SK-N-SH (cell line): ENCODE measurements at regions not wholly inside any gene's neighbourhood (a gene's known extent, or its start where the extent isn't known, plus 50 kb on each side); places are given as distances from the start of the nearest gene placed in this dataset.

Experiments used
- CTCF ChIA-PET: fragments of 300-600, 350-600 bp; formaldehyde crosslinking; extraction: SDS; loops from one replicate; lab custom pipeline; 2021; lab: Yijun Ruan, JAX
- POLR2A ChIA-PET: fragments of 350-600 bp; sonication (Branson Sonifier 250); formaldehyde crosslinking; extraction: SDS; loops from one replicate; lab custom pipeline; 2020; ENCODE audit warnings: antibody characterized with exemption, inconsistent platforms; lab: Yijun Ruan, JAX
- DNase-seq: peaks from one replicate; pipeline ENCODE4 v3.0.0; 2012
- H2AFZ ChIP-seq: fragments of 200-600 bp; sonication (generic); 2 replicates; pipeline ENCODE4 v1.8.1; 2016; ENCODE audit warnings: antibody characterized with exemption, mild to moderate bottlenecking, low read depth
- H3F3A ChIP-seq: fragments of 200-600 bp; sonication (generic); replicated peaks from 2 replicates; pipeline ENCODE3; 2016; ENCODE audit warnings: antibody characterized with exemption, mild to moderate bottlenecking; ENCODE audit not compliant: insufficient read depth
- H3K27ac ChIP-seq, 2 experiments: fragments of 200-500 bp in 1 of 2; fragments of 200-600 bp in 1 of 2; sonication (Bioruptor generic) in 1 of 2; sonication (generic), shearing (Covaris generic) in 1 of 2; 2 replicates each; pipeline versions ENCODE4 v1.5.1 to v1.6.1; 2014 to 2016; ENCODE audit warnings: low read depth in 2 of 2, inconsistent platforms in 1 of 2, low read length in 1 of 2, mild to moderate bottlenecking in 1 of 2, mixed read lengths in 1 of 2
- H3K27me3 ChIP-seq: fragments of 200-600 bp; sonication (generic), shearing (Covaris generic); 2 replicates; pipeline ENCODE4 v1.6.1; 2016; ENCODE audit warnings: mixed run types; ENCODE audit not compliant: insufficient read depth
- H3K36me3 ChIP-seq, 2 experiments: fragments of 200-500 bp in 1 of 2; fragments of 200-600 bp in 1 of 2; sonication (Bioruptor generic) in 1 of 2; sonication (generic) in 1 of 2; replicated peaks in 1 of 2; 2 replicates each; pipeline versions ENCODE3 to v1.5.1; 2014 to 2016; ENCODE audit warnings: low read length in 1 of 2, mild to moderate bottlenecking in 1 of 2; ENCODE audit not compliant: insufficient read depth in 2 of 2, control insufficient read depth in 1 of 2
- H3K4me1 ChIP-seq, 2 experiments: fragments of 200-500 bp in 1 of 2; fragments of 200-600 bp in 1 of 2; sonication (Bioruptor generic) in 1 of 2; sonication (generic), shearing (Covaris generic) in 1 of 2; 2 replicates each; pipeline versions ENCODE4 v1.5.1 to v1.6.1; 2014 to 2016; ENCODE audit warnings: low read depth in 1 of 2, low read length in 1 of 2, mixed run types in 1 of 2; ENCODE audit not compliant: insufficient read depth in 2 of 2, control insufficient read depth in 1 of 2
- H3K4me2 ChIP-seq: fragments of 200-600 bp; sonication (generic), shearing (Covaris generic); 2 replicates; pipeline ENCODE4 v1.6.1; 2017; ENCODE audit warnings: mixed run types
- H3K4me3 ChIP-seq, 2 experiments: fragments of 200-500 bp in 1 of 2; fragments of 200-600 bp in 1 of 2; sonication (Bioruptor generic) in 1 of 2; sonication (generic), shearing (Covaris generic) in 1 of 2; 2 replicates each; pipeline versions ENCODE4 v1.5.1 to v1.8.1; 2014 to 2016; ENCODE audit warnings: low read depth in 2 of 2, inconsistent platforms in 1 of 2, low read length in 1 of 2, mild to moderate bottlenecking in 1 of 2, mixed read lengths in 1 of 2, moderate library complexity in 1 of 2
- H3K79me2 ChIP-seq: fragments of 200-600 bp; sonication (generic); 2 replicates; pipeline ENCODE4 v1.8.1; 2017; ENCODE audit warnings: mild to moderate bottlenecking; ENCODE audit not compliant: insufficient read depth
- H3K9ac ChIP-seq: fragments of 200-600 bp; sonication (generic); 2 replicates; pipeline ENCODE4 v1.6.1; 2017; ENCODE audit warnings: mixed run types
- H3K9me2 ChIP-seq: fragments of 200-600 bp; sonication (generic); 2 replicates; pipeline ENCODE4 v1.6.1; 2017; ENCODE audit warnings: mixed run types
- H3K9me3 ChIP-seq: fragments of 200-600 bp; sonication (generic); 2 replicates; pipeline ENCODE4 v1.6.1; 2017; ENCODE audit warnings: mixed run types, mild to moderate bottlenecking, moderate library complexity
- H4K20me1 ChIP-seq: fragments of 200-600 bp; sonication (generic); 2 replicates; pipeline ENCODE4 v1.6.1; 2017; ENCODE audit warnings: mild to moderate bottlenecking, mixed run types; ENCODE audit not compliant: insufficient read depth
- EZH2phosphoT487 ChIP-seq: fragments of 200-600 bp; sonication (generic); IDR thresholded peaks from 2 replicates; pipeline ENCODE4 v1.6.1; 2017; ENCODE audit warnings: low read depth, mixed run types, mild to moderate bottlenecking, antibody characterized with exemption, moderate library complexity, borderline replicate concordance
- FOSL2 ChIP-seq: IDR thresholded peaks from 2 replicates; pipeline ENCODE4 v1.4.0; 2012; ENCODE audit warnings: low read depth, mild to moderate bottlenecking, moderate library complexity, borderline replicate concordance
- FOXJ3 ChIP-seq: sonication (generic); formaldehyde crosslinking; IDR thresholded peaks from 2 replicates; pipeline ENCODE4 v1.5.1; 2020; ENCODE audit warnings: mild to moderate bottlenecking, missing genetic modification reagents
- GATA2 ChIP-seq: sonication (generic); formaldehyde crosslinking; IDR thresholded peaks from 2 replicates; pipeline ENCODE4 v1.5.0; 2020; ENCODE audit warnings: mild to moderate bottlenecking, missing genetic modification reagents
- JUND ChIP-seq: IDR thresholded peaks from 2 replicates; pipeline ENCODE4 v1.4.0; 2012
- MEF2A ChIP-seq: IDR thresholded peaks from 2 replicates; pipeline ENCODE4 v1.4.0; 2012; ENCODE audit warnings: low read depth, borderline replicate concordance
- NRF1 ChIP-seq: IDR thresholded peaks from 2 replicates; pipeline ENCODE4 v1.6.1; 2012; ENCODE audit warnings: low read depth, mild to moderate bottlenecking, low read length
- POLR2AphosphoS5 ChIP-seq: IDR thresholded peaks from 2 replicates; pipeline ENCODE4 v1.6.1; 2012; ENCODE audit warnings: low read depth, low read length
- RAD21 ChIP-seq: IDR thresholded peaks from 2 replicates; pipeline ENCODE4 v1.6.1; 2012; ENCODE audit warnings: mild to moderate bottlenecking, low read length
- TCF12 ChIP-seq: IDR thresholded peaks from 2 replicates; pipeline ENCODE4 v1.4.0; 2012
- YY1 ChIP-seq: IDR thresholded peaks from 2 replicates; pipeline ENCODE4 v1.4.0; 2012; ENCODE audit warnings: low read depth, mild to moderate bottlenecking
- WGBS: methylation state at CpG from one replicate; pipeline ENCODE4 v1.1.6; 2017; ENCODE audit warnings: low lambda C conversion rate; 5-methylcytosine and 5-hydroxymethylcytosine counted together
- TF ChIP-seq, protein P1 (sequence below): IDR thresholded peaks from 2 replicates; pipeline ENCODE4 v1.4.0; 2012; ENCODE audit warnings: low read depth, borderline replicate concordance
- TF ChIP-seq, protein P2 (sequence below): fragments of 200-600 bp; sonication (generic); IDR thresholded peaks from 2 replicates; pipeline ENCODE4 v1.6.1; 2017; ENCODE audit warnings: antibody characterized with exemption, mild to moderate bottlenecking, moderate library complexity
- TF ChIP-seq, protein P3 (sequence below): IDR thresholded peaks from 2 replicates; pipeline ENCODE4; 2012
- TF ChIP-seq, protein P4 (sequence below): IDR thresholded peaks from 2 replicates; pipeline ENCODE4 v1.4.0; 2012; ENCODE audit warnings: low read depth, borderline replicate concordance
- TF ChIP-seq, protein P5 (sequence below): IDR thresholded peaks from 2 replicates; pipeline ENCODE4 v1.6.1; 2012; ENCODE audit warnings: mild to moderate bottlenecking, low read depth, low read length, moderate library complexity

DNA sequence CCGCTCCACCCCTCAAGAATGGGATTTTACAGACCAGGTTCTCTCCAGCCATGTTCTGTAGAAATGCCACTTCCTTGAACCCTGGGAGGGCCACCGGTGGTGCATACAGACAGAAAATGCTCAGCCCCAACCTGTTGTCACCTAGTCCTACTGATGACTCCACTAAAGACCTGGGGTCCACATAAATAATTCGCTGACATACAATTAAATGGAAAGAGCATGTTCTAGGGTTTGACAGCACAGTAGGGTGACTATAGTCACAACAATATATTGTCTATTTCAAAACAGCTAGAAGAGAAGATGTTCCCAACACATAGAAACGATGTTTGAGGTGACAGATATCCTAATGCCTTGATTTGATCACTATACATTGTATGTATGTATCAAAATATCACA, 155.6 kb upstream of the NEBL start:
- Histone ChIP-seq H3K4me1 (peaks cover 0 to 6% of the 10 kb centered on the region in 2 experiments; a peak in 1 of 4 replicates), H3K27me3 (no peaks in the 10 kb centered on the region), H4K20me1 (no peaks in the 10 kb centered on the region), H3K27ac (no peak overlapping the region), H3K9me3 (no peaks in the 10 kb centered on the region; the same call in 1 of the 2 replicates), H3K9me2 (no peaks in the 10 kb centered on the region), H3K36me3 (no peaks in the 10 kb centered on the region), H3K9ac (no peak overlapping the region), H3K4me2 (no peak overlapping the region), H3F3A (no peaks in the 10 kb centered on the region), H3K4me3 (no peak overlapping the region), H2AFZ (no peak overlapping the region), H3K79me2 (no peaks in the 10 kb centered on the region)
- TF ChIP-seq EZH2phosphoT487 (no peak), FOSL2 (no peak), YY1 (no peak), POLR2AphosphoS5 (no peak), JUND (no peak), MEF2A (no peak), GATA2 (no peak), FOXJ3 (no peak), RAD21 (no peak)
- TF ChIP-seq, protein P1, sequence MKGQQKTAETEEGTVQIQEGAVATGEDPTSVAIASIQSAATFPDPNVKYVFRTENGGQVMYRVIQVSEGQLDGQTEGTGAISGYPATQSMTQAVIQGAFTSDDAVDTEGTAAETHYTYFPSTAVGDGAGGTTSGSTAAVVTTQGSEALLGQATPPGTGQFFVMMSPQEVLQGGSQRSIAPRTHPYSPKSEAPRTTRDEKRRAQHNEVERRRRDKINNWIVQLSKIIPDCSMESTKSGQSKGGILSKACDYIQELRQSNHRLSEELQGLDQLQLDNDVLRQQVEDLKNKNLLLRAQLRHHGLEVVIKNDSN, result no peak
- TF ChIP-seq, protein P2, sequence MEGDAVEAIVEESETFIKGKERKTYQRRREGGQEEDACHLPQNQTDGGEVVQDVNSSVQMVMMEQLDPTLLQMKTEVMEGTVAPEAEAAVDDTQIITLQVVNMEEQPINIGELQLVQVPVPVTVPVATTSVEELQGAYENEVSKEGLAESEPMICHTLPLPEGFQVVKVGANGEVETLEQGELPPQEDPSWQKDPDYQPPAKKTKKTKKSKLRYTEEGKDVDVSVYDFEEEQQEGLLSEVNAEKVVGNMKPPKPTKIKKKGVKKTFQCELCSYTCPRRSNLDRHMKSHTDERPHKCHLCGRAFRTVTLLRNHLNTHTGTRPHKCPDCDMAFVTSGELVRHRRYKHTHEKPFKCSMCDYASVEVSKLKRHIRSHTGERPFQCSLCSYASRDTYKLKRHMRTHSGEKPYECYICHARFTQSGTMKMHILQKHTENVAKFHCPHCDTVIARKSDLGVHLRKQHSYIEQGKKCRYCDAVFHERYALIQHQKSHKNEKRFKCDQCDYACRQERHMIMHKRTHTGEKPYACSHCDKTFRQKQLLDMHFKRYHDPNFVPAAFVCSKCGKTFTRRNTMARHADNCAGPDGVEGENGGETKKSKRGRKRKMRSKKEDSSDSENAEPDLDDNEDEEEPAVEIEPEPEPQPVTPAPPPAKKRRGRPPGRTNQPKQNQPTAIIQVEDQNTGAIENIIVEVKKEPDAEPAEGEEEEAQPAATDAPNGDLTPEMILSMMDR, result no peak
- TF ChIP-seq, protein P3, sequence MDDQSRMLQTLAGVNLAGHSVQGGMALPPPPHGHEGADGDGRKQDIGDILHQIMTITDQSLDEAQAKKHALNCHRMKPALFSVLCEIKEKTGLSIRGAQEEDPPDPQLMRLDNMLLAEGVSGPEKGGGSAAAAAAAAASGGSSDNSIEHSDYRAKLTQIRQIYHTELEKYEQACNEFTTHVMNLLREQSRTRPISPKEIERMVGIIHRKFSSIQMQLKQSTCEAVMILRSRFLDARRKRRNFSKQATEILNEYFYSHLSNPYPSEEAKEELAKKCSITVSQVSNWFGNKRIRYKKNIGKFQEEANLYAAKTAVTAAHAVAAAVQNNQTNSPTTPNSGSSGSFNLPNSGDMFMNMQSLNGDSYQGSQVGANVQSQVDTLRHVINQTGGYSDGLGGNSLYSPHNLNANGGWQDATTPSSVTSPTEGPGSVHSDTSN, result no peak
- ChIA-PET CTCF (interaction anchor here (0.9 kb wide), 1 partner anchor 11 kb away, joined by 3 read pairs; no protein-coding TSS in a partner anchor), POLR2A (no interaction called here)
- DNase-seq, result no peak
- 65% methylated on average over 4 of the region's 4 CpGs for WGBS

DNA sequence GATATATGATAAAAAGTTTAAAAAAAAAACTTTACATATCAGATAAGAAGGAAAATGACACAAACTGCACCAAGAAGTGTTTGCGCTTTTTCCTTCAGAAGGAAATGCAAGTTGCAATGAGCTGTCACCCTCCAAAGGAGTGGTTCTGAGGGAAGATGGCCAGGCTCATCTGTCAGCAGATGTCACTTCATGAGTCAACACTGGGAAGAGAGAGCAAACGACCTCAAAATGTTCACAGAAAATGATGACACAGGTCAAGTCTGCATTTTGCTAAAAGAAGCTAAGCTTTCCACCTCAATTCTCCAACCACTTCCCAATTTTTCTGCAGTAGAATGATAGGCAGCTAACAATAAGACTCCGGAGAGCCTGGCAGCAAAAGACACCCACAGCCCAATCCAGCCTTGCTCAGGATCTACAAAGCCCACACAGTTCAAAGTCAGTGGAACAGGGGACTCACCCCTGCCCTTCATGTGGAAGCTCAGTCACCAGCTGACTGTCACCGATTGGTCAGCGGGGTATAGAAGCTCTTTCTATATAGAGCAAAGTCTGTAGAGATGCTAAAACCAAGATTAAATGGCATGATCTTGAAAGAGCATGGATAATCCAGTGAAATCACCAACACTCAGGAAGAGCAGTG, 155.1 kb upstream of the NEBL start:
- ChIA-PET POLR2A (no interaction called here), CTCF (interaction anchor here (0.9 kb wide), 1 partner anchor 11 kb away, joined by 3 read pairs; no protein-coding TSS in a partner anchor)
- Histone ChIP-seq H3K4me2 (no peak overlapping the region), H3K79me2 (no peaks in the 10 kb centered on the region), H3K36me3 (no peaks in the 10 kb centered on the region), H3K27me3 (no peaks in the 10 kb centered on the region), H3K4me1 (peaks cover 0 to 6% of the 10 kb centered on the region in 2 experiments; a peak in 1 of 4 replicates), H3K9ac (no peak overlapping the region), H3K4me3 (no peak overlapping the region), H3K9me3 (no peaks in the 10 kb centered on the region; the same call in 1 of the 2 replicates), H4K20me1 (no peaks in the 10 kb centered on the region), H3F3A (no peaks in the 10 kb centered on the region), H3K9me2 (no peaks in the 10 kb centered on the region), H3K27ac (no peak overlapping the region), H2AFZ (no peak overlapping the region)
- TF ChIP-seq NRF1 (no peak), JUND (no peak), TCF12 (no peak)
- TF ChIP-seq, protein P4, sequence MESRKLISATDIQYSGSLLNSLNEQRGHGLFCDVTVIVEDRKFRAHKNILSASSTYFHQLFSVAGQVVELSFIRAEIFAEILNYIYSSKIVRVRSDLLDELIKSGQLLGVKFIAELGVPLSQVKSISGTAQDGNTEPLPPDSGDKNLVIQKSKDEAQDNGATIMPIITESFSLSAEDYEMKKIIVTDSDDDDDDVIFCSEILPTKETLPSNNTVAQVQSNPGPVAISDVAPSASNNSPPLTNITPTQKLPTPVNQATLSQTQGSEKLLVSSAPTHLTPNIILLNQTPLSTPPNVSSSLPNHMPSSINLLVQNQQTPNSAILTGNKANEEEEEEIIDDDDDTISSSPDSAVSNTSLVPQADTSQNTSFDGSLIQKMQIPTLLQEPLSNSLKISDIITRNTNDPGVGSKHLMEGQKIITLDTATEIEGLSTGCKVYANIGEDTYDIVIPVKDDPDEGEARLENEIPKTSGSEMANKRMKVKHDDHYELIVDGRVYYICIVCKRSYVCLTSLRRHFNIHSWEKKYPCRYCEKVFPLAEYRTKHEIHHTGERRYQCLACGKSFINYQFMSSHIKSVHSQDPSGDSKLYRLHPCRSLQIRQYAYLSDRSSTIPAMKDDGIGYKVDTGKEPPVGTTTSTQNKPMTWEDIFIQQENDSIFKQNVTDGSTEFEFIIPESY, result no peak
- TF ChIP-seq, protein P5, sequence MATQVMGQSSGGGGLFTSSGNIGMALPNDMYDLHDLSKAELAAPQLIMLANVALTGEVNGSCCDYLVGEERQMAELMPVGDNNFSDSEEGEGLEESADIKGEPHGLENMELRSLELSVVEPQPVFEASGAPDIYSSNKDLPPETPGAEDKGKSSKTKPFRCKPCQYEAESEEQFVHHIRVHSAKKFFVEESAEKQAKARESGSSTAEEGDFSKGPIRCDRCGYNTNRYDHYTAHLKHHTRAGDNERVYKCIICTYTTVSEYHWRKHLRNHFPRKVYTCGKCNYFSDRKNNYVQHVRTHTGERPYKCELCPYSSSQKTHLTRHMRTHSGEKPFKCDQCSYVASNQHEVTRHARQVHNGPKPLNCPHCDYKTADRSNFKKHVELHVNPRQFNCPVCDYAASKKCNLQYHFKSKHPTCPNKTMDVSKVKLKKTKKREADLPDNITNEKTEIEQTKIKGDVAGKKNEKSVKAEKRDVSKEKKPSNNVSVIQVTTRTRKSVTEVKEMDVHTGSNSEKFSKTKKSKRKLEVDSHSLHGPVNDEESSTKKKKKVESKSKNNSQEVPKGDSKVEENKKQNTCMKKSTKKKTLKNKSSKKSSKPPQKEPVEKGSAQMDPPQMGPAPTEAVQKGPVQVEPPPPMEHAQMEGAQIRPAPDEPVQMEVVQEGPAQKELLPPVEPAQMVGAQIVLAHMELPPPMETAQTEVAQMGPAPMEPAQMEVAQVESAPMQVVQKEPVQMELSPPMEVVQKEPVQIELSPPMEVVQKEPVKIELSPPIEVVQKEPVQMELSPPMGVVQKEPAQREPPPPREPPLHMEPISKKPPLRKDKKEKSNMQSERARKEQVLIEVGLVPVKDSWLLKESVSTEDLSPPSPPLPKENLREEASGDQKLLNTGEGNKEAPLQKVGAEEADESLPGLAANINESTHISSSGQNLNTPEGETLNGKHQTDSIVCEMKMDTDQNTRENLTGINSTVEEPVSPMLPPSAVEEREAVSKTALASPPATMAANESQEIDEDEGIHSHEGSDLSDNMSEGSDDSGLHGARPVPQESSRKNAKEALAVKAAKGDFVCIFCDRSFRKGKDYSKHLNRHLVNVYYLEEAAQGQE, result no peak
- TF ChIP-seq, protein P2, result no peak
- no peak for DNase-seq
- 61% methylated on average over 5 of the region's 5 CpGs for WGBS
